Activated CD4-positive, alpha-beta T cell treated with anti-CD3 and anti-CD28 coated beads, Interleukin-2, Interleukin-6, amounts not matched to agents 100 ng/mL and 50 ng/mL, durations not matched to agents 16 hours and 8 hours (primary cell): ENCODE measurements at regions not wholly inside any gene's neighbourhood (a gene's known extent, or its start where the extent isn't known, plus 50 kb on each side); places are given as distances from the start of the nearest gene placed in this dataset.

Source experiments
- DNase-seq: peaks from one replicate; pipeline ENCODE4 v3.0.0-alpha.2; 2020

GRCh38 chr1:117812869-117813511 lies 116.4 kb downstream of the GDAP2 start:
- no peak for DNase-seq
